SK-N-SH (cell line): ENCODE measurements at regions not wholly inside any gene's neighbourhood (a gene's known extent, or its start where the extent isn't known, plus 50 kb on each side); places are given as distances from the start of the nearest gene placed in this dataset.

Experiments
- CTCF ChIA-PET: fragments of 300-600, 350-600 bp; formaldehyde crosslinking; extraction: SDS; loops from one replicate; lab custom pipeline; 2021; lab: Yijun Ruan, JAX
- POLR2A ChIA-PET: fragments of 350-600 bp; sonication (Branson Sonifier 250); formaldehyde crosslinking; extraction: SDS; loops from one replicate; lab custom pipeline; 2020; ENCODE audit warnings: antibody characterized with exemption, inconsistent platforms; lab: Yijun Ruan, JAX
- DNase-seq: peaks from one replicate; pipeline ENCODE4 v3.0.0; 2012
- H2AFZ ChIP-seq: fragments of 200-600 bp; sonication (generic); 2 replicates; pipeline ENCODE4 v1.8.1; 2016; ENCODE audit warnings: antibody characterized with exemption, mild to moderate bottlenecking, low read depth
- H3F3A ChIP-seq: fragments of 200-600 bp; sonication (generic); replicated peaks from 2 replicates; pipeline ENCODE3; 2016; ENCODE audit warnings: antibody characterized with exemption, mild to moderate bottlenecking; ENCODE audit not compliant: insufficient read depth
- H3K27ac ChIP-seq, 2 experiments: fragments of 200-500 bp in 1 of 2; fragments of 200-600 bp in 1 of 2; sonication (Bioruptor generic) in 1 of 2; sonication (generic), shearing (Covaris generic) in 1 of 2; 2 replicates each; pipeline versions ENCODE4 v1.5.1 to v1.6.1; 2014 to 2016; ENCODE audit warnings: low read depth in 2 of 2, inconsistent platforms in 1 of 2, low read length in 1 of 2, mild to moderate bottlenecking in 1 of 2, mixed read lengths in 1 of 2
- H3K27me3 ChIP-seq: fragments of 200-600 bp; sonication (generic), shearing (Covaris generic); 2 replicates; pipeline ENCODE4 v1.6.1; 2016; ENCODE audit warnings: mixed run types; ENCODE audit not compliant: insufficient read depth
- H3K36me3 ChIP-seq, 2 experiments: fragments of 200-500 bp in 1 of 2; fragments of 200-600 bp in 1 of 2; sonication (Bioruptor generic) in 1 of 2; sonication (generic) in 1 of 2; replicated peaks in 1 of 2; 2 replicates each; pipeline versions ENCODE3 to v1.5.1; 2014 to 2016; ENCODE audit warnings: low read length in 1 of 2, mild to moderate bottlenecking in 1 of 2; ENCODE audit not compliant: insufficient read depth in 2 of 2, control insufficient read depth in 1 of 2
- H3K4me1 ChIP-seq, 2 experiments: fragments of 200-500 bp in 1 of 2; fragments of 200-600 bp in 1 of 2; sonication (Bioruptor generic) in 1 of 2; sonication (generic), shearing (Covaris generic) in 1 of 2; 2 replicates each; pipeline versions ENCODE4 v1.5.1 to v1.6.1; 2014 to 2016; ENCODE audit warnings: low read depth in 1 of 2, low read length in 1 of 2, mixed run types in 1 of 2; ENCODE audit not compliant: insufficient read depth in 2 of 2, control insufficient read depth in 1 of 2
- H3K4me2 ChIP-seq: fragments of 200-600 bp; sonication (generic), shearing (Covaris generic); 2 replicates; pipeline ENCODE4 v1.6.1; 2017; ENCODE audit warnings: mixed run types
- H3K4me3 ChIP-seq, 2 experiments: fragments of 200-500 bp in 1 of 2; fragments of 200-600 bp in 1 of 2; sonication (Bioruptor generic) in 1 of 2; sonication (generic), shearing (Covaris generic) in 1 of 2; 2 replicates each; pipeline versions ENCODE4 v1.5.1 to v1.8.1; 2014 to 2016; ENCODE audit warnings: low read depth in 2 of 2, inconsistent platforms in 1 of 2, low read length in 1 of 2, mild to moderate bottlenecking in 1 of 2, mixed read lengths in 1 of 2, moderate library complexity in 1 of 2
- H3K79me2 ChIP-seq: fragments of 200-600 bp; sonication (generic); 2 replicates; pipeline ENCODE4 v1.8.1; 2017; ENCODE audit warnings: mild to moderate bottlenecking; ENCODE audit not compliant: insufficient read depth
- H3K9ac ChIP-seq: fragments of 200-600 bp; sonication (generic); 2 replicates; pipeline ENCODE4 v1.6.1; 2017; ENCODE audit warnings: mixed run types
- H3K9me2 ChIP-seq: fragments of 200-600 bp; sonication (generic); 2 replicates; pipeline ENCODE4 v1.6.1; 2017; ENCODE audit warnings: mixed run types
- H3K9me3 ChIP-seq: fragments of 200-600 bp; sonication (generic); 2 replicates; pipeline ENCODE4 v1.6.1; 2017; ENCODE audit warnings: mixed run types, mild to moderate bottlenecking, moderate library complexity
- H4K20me1 ChIP-seq: fragments of 200-600 bp; sonication (generic); 2 replicates; pipeline ENCODE4 v1.6.1; 2017; ENCODE audit warnings: mild to moderate bottlenecking, mixed run types; ENCODE audit not compliant: insufficient read depth
- CTCF ChIP-seq: fragments of 200-600 bp; sonication (generic); IDR thresholded peaks from 2 replicates; pipeline ENCODE4 v1.6.1; 2017; ENCODE audit warnings: antibody characterized with exemption, mild to moderate bottlenecking, moderate library complexity
- EZH2phosphoT487 ChIP-seq: fragments of 200-600 bp; sonication (generic); IDR thresholded peaks from 2 replicates; pipeline ENCODE4 v1.6.1; 2017; ENCODE audit warnings: low read depth, mixed run types, mild to moderate bottlenecking, antibody characterized with exemption, moderate library complexity, borderline replicate concordance
- FOSL2 ChIP-seq: IDR thresholded peaks from 2 replicates; pipeline ENCODE4 v1.4.0; 2012; ENCODE audit warnings: low read depth, mild to moderate bottlenecking, moderate library complexity, borderline replicate concordance
- FOXJ3 ChIP-seq: sonication (generic); formaldehyde crosslinking; IDR thresholded peaks from 2 replicates; pipeline ENCODE4 v1.5.1; 2020; ENCODE audit warnings: mild to moderate bottlenecking, missing genetic modification reagents
- FOXM1 ChIP-seq: IDR thresholded peaks from 2 replicates; pipeline ENCODE4 v1.4.0; 2012; ENCODE audit warnings: low read depth, mild to moderate bottlenecking
- GATA2 ChIP-seq: sonication (generic); formaldehyde crosslinking; IDR thresholded peaks from 2 replicates; pipeline ENCODE4 v1.5.0; 2020; ENCODE audit warnings: mild to moderate bottlenecking, missing genetic modification reagents
- MAX ChIP-seq: IDR thresholded peaks from 2 replicates; pipeline ENCODE4 v1.4.0; 2012; ENCODE audit warnings: low read depth
- MXI1 ChIP-seq: IDR thresholded peaks from 2 replicates; pipeline ENCODE4 v1.6.1; 2012; ENCODE audit warnings: mild to moderate bottlenecking, low read depth, low read length, improper control_type of control experiment
- NFIC ChIP-seq: IDR thresholded peaks from 2 replicates; pipeline ENCODE4 v1.4.0; 2012; ENCODE audit warnings: borderline replicate concordance
- NRF1 ChIP-seq: IDR thresholded peaks from 2 replicates; pipeline ENCODE4 v1.6.1; 2012; ENCODE audit warnings: low read depth, mild to moderate bottlenecking, low read length
- PBX3 ChIP-seq: IDR thresholded peaks from 2 replicates; pipeline ENCODE4; 2012
- POLR2AphosphoS5 ChIP-seq: IDR thresholded peaks from 2 replicates; pipeline ENCODE4 v1.6.1; 2012; ENCODE audit warnings: low read depth, low read length
- RAD21 ChIP-seq: IDR thresholded peaks from 2 replicates; pipeline ENCODE4 v1.6.1; 2012; ENCODE audit warnings: mild to moderate bottlenecking, low read length
- TAF1 ChIP-seq: IDR thresholded peaks from 2 replicates; pipeline ENCODE4 v1.6.1; 2012; ENCODE audit warnings: low read depth, mild to moderate bottlenecking, low read length, moderate library complexity, borderline replicate concordance
- TCF12 ChIP-seq: IDR thresholded peaks from 2 replicates; pipeline ENCODE4 v1.4.0; 2012
- WGBS: methylation state at CpG from one replicate; pipeline ENCODE4 v1.1.6; 2017; ENCODE audit warnings: low lambda C conversion rate; 5-methylcytosine and 5-hydroxymethylcytosine counted together
- TF ChIP-seq, protein P1 (sequence below): fragments of 150-350 bp; IDR thresholded peaks from 2 replicates; pipeline ENCODE4 v1.6.1; 2016; ENCODE audit warnings: mild to moderate bottlenecking, low read depth, low read length
- TF ChIP-seq, protein P2 (sequence below): fragments of 150-350 bp; IDR thresholded peaks from 2 replicates; pipeline ENCODE4 v1.6.1; 2017; ENCODE audit warnings: antibody characterized with exemption, low read length, low read depth, borderline replicate concordance

DNA sequence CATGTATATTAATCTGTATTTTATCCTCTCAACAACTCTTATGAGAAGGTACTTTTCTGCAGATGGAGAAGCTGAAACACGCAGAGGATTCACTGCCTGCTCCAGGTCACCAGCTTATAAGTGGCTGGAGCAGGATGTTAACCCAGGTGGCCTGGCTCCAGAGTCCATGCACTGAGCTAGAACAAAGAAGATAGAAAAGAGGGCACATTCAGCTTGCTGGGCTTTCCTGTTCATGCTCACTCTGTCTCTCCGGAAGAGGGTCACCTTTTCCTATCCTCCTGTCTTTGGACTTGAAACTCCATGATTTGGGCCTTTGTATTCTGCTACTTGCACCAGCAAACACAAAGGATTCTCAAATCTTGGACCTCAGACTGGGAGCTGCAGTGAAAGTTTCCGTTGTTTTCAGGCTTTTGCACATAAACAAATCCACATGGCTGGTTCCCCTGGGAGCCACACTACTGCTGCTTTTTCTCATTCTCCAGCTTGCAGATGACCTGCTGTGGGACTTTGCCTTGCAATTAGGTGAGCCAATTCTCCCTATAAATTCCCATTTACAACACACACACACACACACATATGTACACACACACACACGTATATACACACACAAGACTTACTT is 117.3 kb upstream of the GRK3 start:
- no peak overlapping the region for H3K4me3 ChIP-seq
- H2AFZ ChIP-seq = no peak overlapping the region
- ChIA-PET CTCF (interaction anchor here (0.7 to 1.7 kb wide), 7 partner anchors 15 to 303 kb away, joined by 3 to 6 read pairs (median 3); no protein-coding TSS in a partner anchor), POLR2A (no interaction called here)
- no peak overlapping the region for H3K4me2 ChIP-seq
- no peaks in the 10 kb centered on the region for H4K20me1 ChIP-seq
- H3K36me3 ChIP-seq = no peaks in the 10 kb centered on the region
- no peaks in the 10 kb centered on the region for H3K27me3 ChIP-seq
- H3K9me3 ChIP-seq = no peaks in the 10 kb centered on the region
- H3K9me2 ChIP-seq = no peaks in the 10 kb centered on the region
- 17% methylated on average over 4 of the region's 4 CpGs for WGBS
- H3K9ac ChIP-seq = no peak overlapping the region
- H3F3A ChIP-seq = no peaks in the 10 kb centered on the region
- H3K4me1 ChIP-seq = peaks cover 0 to 2% of the 10 kb centered on the region in 2 experiments; a peak in 1 of 4 replicates
- TF ChIP-seq PBX3 (no peak), MXI1 (no peak), GATA2 (no peak)
- peaks cover 37% of the 10 kb centered on the region for H3K79me2 ChIP-seq
- H3K27ac ChIP-seq = no peak overlapping the region
- DNase-seq = no peak

DNA sequence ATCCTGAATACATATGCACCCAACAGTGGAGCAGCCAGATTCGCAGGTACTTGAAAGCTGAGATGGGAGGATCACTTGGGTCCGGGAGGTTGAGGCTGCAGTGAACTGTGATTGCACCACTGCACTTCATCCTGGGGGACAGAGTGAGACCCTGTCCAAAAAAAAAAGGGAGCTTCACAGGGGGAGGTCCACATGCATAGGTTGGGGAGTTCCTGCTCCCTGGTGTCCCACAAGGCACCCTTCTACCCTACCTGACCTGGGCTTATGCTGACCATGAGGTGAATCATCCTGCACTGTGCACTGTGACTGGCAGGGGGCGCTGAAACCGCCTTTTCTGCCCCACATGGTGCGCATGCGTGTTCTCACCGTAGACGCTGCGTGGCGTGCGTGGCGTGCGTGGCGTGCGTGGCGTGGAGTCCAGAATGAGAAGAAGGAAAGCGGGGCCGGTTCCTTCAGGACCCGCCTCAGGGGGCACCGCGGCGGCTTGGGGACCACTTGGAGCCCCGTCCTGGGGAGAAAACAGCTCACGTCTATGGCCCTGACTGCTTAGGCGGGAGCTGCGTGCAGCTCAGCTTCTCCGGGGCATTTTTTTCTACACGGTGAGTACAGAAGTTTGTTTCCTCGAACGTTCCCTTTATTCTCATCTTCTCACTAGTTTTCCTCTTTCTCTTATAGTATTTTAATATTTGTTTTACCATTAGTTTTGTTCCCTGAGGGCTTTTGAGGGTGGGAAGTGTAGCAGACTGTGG is 116.6 kb upstream of the GRK3 start:
- ChIA-PET POLR2A (no interaction called here), CTCF (interaction anchor here (0.7 to 1.7 kb wide), 7 partner anchors 15 to 303 kb away, joined by 3 to 6 read pairs (median 3); no protein-coding TSS in a partner anchor)
- H3K9me2 ChIP-seq = no peaks in the 10 kb centered on the region
- H3K9ac ChIP-seq = peak overlapping the region; percentile 75
- peaks cover 0 to 2% of the 10 kb centered on the region in 2 experiments; a peak in 1 of 4 replicates for H3K4me1 ChIP-seq
- H3K4me3 ChIP-seq = peak overlapping the region; percentile 66 to 73
- H3K9me3 ChIP-seq = no peaks in the 10 kb centered on the region
- H3K4me2 ChIP-seq = peak overlapping the region; percentile 77
- 0% methylated on average over 17 of the region's 30 CpGs for WGBS
- H2AFZ ChIP-seq = peak overlapping the region; percentile 84
- peak; percentile 88 for DNase-seq
- H3K27me3 ChIP-seq = no peaks in the 10 kb centered on the region
- peaks cover 41% of the 10 kb centered on the region for H3K79me2 ChIP-seq
- peak overlapping the region; percentile 30 to 63 for H3K27ac ChIP-seq
- H4K20me1 ChIP-seq = no peaks in the 10 kb centered on the region
- no peaks in the 10 kb centered on the region for H3K36me3 ChIP-seq
- no peaks in the 10 kb centered on the region for H3F3A ChIP-seq
- TF ChIP-seq CTCF (peak; percentile 59), TCF12 (no peak), MAX (no peak), PBX3 (no peak), NRF1 (peak; percentile 69), EZH2phosphoT487 (no peak), TAF1 (no peak), FOXM1 (no peak), RAD21 (peak; percentile 45), NFIC (no peak), POLR2AphosphoS5 (peak; percentile 46; the same call in 1 of the 2 replicates), FOSL2 (peak; percentile 48; the same call in 1 of the 2 replicates), FOXJ3 (no peak)
- TF ChIP-seq, protein P1, sequence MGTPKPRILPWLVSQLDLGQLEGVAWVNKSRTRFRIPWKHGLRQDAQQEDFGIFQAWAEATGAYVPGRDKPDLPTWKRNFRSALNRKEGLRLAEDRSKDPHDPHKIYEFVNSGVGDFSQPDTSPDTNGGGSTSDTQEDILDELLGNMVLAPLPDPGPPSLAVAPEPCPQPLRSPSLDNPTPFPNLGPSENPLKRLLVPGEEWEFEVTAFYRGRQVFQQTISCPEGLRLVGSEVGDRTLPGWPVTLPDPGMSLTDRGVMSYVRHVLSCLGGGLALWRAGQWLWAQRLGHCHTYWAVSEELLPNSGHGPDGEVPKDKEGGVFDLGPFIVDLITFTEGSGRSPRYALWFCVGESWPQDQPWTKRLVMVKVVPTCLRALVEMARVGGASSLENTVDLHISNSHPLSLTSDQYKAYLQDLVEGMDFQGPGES = no peak
- TF ChIP-seq, protein P2, sequence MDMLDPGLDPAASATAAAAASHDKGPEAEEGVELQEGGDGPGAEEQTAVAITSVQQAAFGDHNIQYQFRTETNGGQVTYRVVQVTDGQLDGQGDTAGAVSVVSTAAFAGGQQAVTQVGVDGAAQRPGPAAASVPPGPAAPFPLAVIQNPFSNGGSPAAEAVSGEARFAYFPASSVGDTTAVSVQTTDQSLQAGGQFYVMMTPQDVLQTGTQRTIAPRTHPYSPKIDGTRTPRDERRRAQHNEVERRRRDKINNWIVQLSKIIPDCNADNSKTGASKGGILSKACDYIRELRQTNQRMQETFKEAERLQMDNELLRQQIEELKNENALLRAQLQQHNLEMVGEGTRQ = no peak
